HG03280 (cell line): ENCODE measurements at regions not wholly inside any gene's neighbourhood (a gene's known extent, or its start where the extent isn't known, plus 50 kb on each side); places are given as distances from the start of the nearest gene placed in this dataset.

Source experiments
- ATAC-seq: cut with Tn5 transposase; IDR thresholded peaks from one replicate; pipeline ENCODE4 v1.9.1; 2021; ENCODE audit warnings: mild to moderate bottlenecking, moderate library complexity; ENCODE audit not compliant: unreplicated experiment

GRCh38 chr5:89513299-89514044 lies 630.5 kb upstream of the MEF2C start:
- ATAC-seq: no peak

DNA sequence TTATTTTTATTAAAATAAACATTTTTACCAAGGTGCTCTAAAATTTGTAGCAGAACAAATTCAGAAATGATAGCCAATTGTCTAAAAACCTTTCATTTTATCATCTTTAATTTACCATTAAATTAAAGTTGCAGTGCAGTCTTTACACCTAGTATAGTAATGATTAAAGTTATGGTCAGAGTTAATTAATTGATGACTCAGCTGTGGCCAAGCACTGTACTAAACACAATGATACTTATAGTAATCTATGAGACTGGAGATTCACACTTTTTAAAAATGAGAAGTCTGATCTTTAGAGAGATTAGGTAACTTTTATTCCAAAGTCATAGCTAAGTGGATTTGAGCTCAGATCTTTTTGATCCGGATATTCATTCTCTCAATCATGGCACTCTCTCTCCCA lies 621.1 kb upstream of the MEF2C start:
- no peak for ATAC-seq

- ATAC-seq: no peak
Observed at GRCh38 chr5:89499787-89500186, 616.8 kb upstream of the MEF2C start.

- no peak for ATAC-seq
Observed at GRCh38 chr5:89498699-89499098, 615.7 kb upstream of the MEF2C start.

GRCh38 chr5:89493414-89493813 lies 610.4 kb upstream of the MEF2C start:
- ATAC-seq: no peak

DNA sequence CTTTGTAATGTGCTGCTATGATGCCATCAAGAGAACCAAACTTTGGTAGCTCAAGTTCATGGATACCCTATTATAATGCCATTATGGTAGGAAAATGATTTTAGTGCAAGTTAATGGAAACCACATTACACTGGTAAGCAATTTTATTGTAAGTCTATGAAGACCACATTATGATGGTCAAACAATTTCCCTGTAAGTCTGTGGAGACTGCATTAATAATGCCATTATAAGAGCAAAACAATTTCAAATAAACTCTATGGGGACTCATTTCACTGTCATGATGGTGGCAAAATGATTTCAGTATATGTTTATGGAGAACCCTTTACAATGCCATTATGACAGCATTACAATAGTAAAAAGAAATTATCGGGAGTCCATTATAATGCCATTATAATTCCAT lies 602.0 kb upstream of the MEF2C start:
- no peak for ATAC-seq

- ATAC-seq: no peak
Observed at GRCh38 chr5:89480406-89481007, 597.5 kb upstream of the MEF2C start.

GRCh38 chr5:89478851-89479250 lies 595.9 kb upstream of the MEF2C start:
- ATAC-seq: no peak

- ATAC-seq: no peak
Observed at GRCh38 chr5:89473196-89473595, 590.2 kb upstream of the MEF2C start.

DNA sequence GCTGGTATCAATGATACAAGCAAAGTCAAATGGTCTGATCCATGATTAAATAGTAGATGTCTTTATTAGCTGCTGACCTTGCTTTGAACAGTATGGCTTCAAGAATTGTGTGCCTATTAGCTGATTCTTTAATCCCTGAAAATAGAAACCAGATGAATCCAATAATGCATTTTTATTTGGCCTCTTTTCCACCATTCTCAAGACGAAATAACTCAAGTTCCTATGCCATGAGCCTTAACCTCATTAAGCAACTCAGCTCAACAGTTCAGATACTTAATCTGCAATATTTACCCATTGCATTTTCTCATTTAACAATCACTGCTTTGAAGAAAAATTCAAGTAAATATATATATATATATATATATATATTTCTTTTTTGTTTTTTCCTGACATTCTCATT lies 588.6 kb upstream of the MEF2C start:
- ATAC-seq: no peak

- ATAC-seq: no peak
Observed at GRCh38 chr5:89471115-89471514, 588.1 kb upstream of the MEF2C start.

GRCh38 chr5:89470658-89471057 lies 587.7 kb upstream of the MEF2C start:
- ATAC-seq: no peak

- no peak for ATAC-seq
Observed at GRCh38 chr5:89458332-89458656, 575.3 kb upstream of the MEF2C start.

DNA sequence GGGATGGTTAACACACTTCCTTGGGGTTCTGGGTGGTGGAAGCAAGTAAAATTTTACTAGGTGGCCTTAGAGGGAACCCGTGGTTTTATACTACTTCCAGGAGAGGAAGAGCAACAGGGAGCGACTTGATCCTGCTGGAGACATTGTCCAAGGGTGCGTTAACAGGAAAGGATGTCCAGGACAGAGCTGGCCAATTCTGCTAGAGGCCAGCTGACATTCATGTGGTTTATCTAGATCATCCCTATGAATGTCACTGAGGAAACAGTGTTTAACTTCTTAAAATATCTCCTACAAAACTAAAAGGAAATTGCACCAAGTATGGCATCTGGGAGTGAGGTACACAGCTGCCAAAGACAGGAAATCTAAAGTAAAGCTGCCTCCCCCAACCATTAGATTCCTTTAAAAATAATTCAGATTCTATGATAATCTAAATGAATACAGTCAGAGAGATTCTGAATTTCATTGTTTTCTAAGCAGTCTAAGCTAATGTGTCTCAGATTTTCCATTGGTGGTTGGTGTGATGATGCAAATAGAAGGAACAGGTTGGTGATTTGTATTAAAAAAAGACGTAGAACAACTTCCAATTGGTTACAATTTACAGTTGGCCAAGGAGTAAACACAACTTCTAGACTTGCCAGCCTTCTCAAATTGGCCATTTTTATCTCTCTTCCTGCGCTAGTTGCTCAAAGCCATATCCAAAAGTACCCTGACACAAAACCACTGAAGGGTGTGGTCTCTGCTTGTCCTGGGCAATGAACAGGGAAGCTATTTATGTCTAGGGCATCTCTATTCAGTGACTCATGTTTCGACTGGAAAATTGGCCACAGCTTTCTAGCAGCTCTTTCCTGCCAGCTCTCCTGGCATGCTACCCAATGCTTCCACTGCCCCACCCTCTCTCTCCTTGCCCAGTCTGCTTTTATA lies 574.7 kb upstream of the MEF2C start:
- ATAC-seq: no peak

DNA sequence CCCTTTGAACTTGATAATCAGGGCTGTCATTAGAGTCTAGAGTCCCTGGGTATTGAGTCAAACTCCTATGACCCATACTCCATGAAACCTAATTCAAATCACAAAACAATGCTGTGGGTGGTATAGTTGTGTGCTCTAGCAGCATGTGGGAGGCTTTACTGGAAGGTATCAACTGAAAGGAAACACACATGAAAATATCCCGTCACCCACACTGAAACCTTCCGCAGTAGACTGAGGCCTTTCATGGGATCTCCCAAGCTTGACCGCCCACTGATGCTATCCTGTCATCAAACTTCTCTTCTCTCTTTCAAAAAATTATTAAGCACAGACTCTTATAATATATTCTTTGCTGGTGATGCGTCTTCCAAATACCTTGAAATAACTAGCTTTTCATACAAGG lies 569.1 kb upstream of the MEF2C start:
- no peak for ATAC-seq

- ATAC-seq: no peak
Observed at GRCh38 chr5:89451263-89451662, 568.3 kb upstream of the MEF2C start.

GRCh38 chr5:89450149-89450538 lies 567.2 kb upstream of the MEF2C start:
- ATAC-seq: no peak

- no peak for ATAC-seq
Observed at GRCh38 chr5:89449392-89450148, 566.6 kb upstream of the MEF2C start.

DNA sequence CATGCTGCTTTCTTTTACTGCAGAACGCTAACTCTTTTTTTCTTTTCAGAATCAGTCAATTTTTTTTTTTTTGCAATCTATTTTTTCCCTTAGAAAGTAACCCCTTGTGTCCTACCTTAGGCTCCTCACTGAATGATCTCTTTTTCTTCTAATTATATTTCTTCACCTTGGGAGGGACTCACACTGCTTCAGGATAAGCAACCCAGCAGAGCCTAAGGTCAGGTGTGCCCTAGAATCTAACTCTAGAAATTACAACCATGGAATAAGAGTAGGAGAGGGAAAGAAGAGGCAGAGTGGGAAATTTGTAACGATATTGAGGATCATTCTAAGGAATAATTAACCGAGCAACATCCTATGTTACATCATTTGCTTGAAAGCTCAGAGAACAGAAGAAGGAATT lies 564.0 kb upstream of the MEF2C start:
- ATAC-seq: no peak

- ATAC-seq: no peak
Observed at GRCh38 chr5:89445106-89445745, 562.2 kb upstream of the MEF2C start.

DNA sequence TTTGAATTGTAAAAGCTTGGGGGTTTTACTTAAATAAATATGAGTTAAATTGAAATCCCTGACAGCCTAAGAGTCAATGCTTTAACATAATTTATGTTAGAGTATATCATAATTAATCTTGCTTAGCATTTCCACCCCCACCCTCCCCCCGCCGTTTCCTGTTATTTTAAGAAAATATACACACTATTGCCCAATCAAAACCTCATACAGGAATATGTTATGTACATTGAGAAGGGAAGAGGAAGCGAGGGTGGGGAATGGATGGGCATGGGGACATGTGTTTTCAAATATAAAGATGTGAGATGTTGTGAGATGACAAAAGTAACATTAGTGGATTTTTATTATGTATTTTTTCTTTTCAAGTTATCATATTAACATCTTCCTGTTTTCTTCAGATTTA lies 561.1 kb upstream of the MEF2C start:
- ATAC-seq: no peak
